Pancreas (tissue), 10 donors: ENCODE measurements at regions not wholly inside any gene's neighbourhood (a gene's known extent, or its start where the extent isn't known, plus 50 kb on each side); places are given as distances from the start of the nearest gene placed in this dataset.

Experiments used
- ATAC-seq, 4 donors: fragments of 200-7000 bp; cut with Tn5 transposase; one replicate each; pipeline versions ENCODE4 v1.8.0 to v1.9.1; 2020; ENCODE audit warnings: mild to moderate bottlenecking in 4 of 4, moderate library complexity in 4 of 4
- DNase-seq, 6 donors: peaks; one replicate each; pipeline ENCODE4 v3.0.0-alpha.2; 2020
- FAIRE-seq: peaks from 2 replicates; lab custom pipeline; 2012; peaks lifted over from hg19 to GRCh38; lab: Jason Lieb, UNC
- H3K27ac ChIP-seq, 4 donors: fragments of 200-600 bp; sonication (generic); 1 replicate in 3 of 4; 2 replicates in 1 of 4; pipeline versions ENCODE4 v1.5.0 to v1.8.0; 2020
- H3K27me3 ChIP-seq, 4 donors: fragments of 200-600 bp; one replicate each; pipeline ENCODE4 v1.8.0; 2021
- H3K36me3 ChIP-seq, 3 donors: fragments of 200-600 bp; sonication (generic) in 1 of 3; one replicate each; pipeline versions ENCODE4 v1.5.0 to v1.8.0; 2020 to 2021
- H3K4me1 ChIP-seq, 3 donors: fragments of 200-600 bp; one replicate each; pipeline ENCODE4 v1.8.0; 2021
- H3K4me3 ChIP-seq, 4 donors: fragments of 200-600 bp; sonication (generic) in 2 of 4; one replicate each; pipeline versions ENCODE4 v1.5.0 to v1.8.0; 2020 to 2021
- H3K9me3 ChIP-seq, 4 donors: fragments of 200-600 bp; one replicate each; pipeline ENCODE4 v1.8.0; 2021
- WGBS, 2 donors: extraction: QIAGEN DNeasy Blood & Tissue Kit; methylation state at CpG; one replicate each; pipeline ENCODE4 v1.1.7; 2013; 5-methylcytosine and 5-hydroxymethylcytosine counted together
- intact Hi-C, 3 donors: fragments of 100-400 bp; cut with DNase I; formaldehyde crosslinking; loops; one replicate each; pipeline versions ENCODE4 v1.11.1 to v1.14.2; 2022
- TF ChIP-seq, protein P1 (sequence below), 4 donors: fragments of 200-600 bp; sonication (generic) in 3 of 4; IDR thresholded peaks; one replicate each; pipeline versions ENCODE4 v1.5.0 to v1.8.0; 2021; ENCODE audit warnings: antibody characterized with exemption in 4 of 4
- donor health status: healthy with polysubstance abuse.
- donor health status: DM: no; HTN: no; CAD: no; lungs with moderate emphysema.
- donor health status: DM: no; HTN: no; CAD: no.
- donor health status: control.
- donor health status: control.
- donor health status: Bipolar disorder and iron deficiency.
- donor health status: DM: yes; HTN: yes; CAD: no.
- donor health status: DM: no; HTN: no; CAD: no.
- donor health status: DM: no; HTN: no; CAD: no.
- donor health status: DM: yes; HTN: yes; CAD: no.

DNA sequence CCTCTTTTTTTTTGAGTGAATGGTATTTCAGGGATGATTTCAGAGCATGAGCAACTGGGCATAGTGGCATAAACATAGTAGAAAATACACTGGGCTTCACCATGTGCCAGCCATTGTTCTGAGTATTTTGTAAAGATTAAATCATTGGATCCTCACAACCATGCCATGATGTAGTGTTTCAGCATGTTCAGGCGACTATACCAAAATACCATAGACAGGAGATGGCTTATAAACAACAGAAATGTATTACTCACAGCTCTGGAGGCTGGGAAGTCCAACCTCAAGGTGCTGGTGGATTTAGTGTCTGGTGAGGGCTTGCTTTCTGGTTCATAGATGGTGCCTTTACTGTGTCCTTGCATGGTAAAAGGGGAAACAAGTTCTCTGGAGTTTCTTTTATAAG, 101.5 kb upstream of the KL start:
- 36 to 72% methylated on average over 1 of the region's 1 CpG for WGBS, 2 donors
- FAIRE-seq (no peak), DNase-seq (no peak), ATAC-seq (no peak)
- TF ChIP-seq, protein P1, sequence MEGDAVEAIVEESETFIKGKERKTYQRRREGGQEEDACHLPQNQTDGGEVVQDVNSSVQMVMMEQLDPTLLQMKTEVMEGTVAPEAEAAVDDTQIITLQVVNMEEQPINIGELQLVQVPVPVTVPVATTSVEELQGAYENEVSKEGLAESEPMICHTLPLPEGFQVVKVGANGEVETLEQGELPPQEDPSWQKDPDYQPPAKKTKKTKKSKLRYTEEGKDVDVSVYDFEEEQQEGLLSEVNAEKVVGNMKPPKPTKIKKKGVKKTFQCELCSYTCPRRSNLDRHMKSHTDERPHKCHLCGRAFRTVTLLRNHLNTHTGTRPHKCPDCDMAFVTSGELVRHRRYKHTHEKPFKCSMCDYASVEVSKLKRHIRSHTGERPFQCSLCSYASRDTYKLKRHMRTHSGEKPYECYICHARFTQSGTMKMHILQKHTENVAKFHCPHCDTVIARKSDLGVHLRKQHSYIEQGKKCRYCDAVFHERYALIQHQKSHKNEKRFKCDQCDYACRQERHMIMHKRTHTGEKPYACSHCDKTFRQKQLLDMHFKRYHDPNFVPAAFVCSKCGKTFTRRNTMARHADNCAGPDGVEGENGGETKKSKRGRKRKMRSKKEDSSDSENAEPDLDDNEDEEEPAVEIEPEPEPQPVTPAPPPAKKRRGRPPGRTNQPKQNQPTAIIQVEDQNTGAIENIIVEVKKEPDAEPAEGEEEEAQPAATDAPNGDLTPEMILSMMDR (IDR thresholded peaks at IDR 0.05), result no peak
- Histone ChIP-seq H3K4me1 (no peaks in the 10 kb centered on the region), H3K4me3 (no peak overlapping the region), H3K27me3 (no peaks in the 10 kb centered on the region), H3K36me3 (no peaks in the 10 kb centered on the region), H3K27ac (no peak overlapping the region), H3K9me3 (no peaks in the 10 kb centered on the region)
- intact Hi-C loops, result no loop called here

DNA sequence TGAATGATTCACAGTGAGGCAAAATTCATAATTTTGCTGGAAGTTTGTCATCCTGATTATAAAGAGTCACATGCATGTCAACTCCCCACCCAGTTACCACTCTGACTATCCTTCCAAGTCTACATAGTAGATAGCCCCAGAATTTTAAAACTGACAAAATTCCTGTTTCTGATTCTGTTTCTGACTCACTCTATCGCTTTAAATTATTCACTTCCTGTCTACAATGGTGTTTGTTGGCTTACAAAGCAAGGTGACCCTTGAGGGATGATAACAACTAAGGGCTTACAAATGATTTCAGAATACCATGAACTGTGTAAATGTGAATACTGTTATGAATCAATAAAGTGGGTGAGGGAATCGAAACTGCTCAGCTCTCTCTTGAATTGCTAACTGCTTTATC, 98.7 kb upstream of the KL start:
- WGBS, 2 donors, result 49 to 65% methylated on average over 2 of the region's 2 CpGs
- H3K36me3 ChIP-seq, result no peaks in the 10 kb centered on the region
- H3K9me3 ChIP-seq, result no peaks in the 10 kb centered on the region
- ATAC-seq (no peak), DNase-seq (no peak), FAIRE-seq (no peak)
- no peak overlapping the region for H3K4me3 ChIP-seq
- intact Hi-C loops, result no loop called here
- H3K4me1 ChIP-seq, result no peaks in the 10 kb centered on the region
- no peaks in the 10 kb centered on the region for H3K27me3 ChIP-seq
- TF ChIP-seq, protein P1 (IDR thresholded peaks at IDR 0.05), result no peak
- no peak overlapping the region for H3K27ac ChIP-seq

- Histone ChIP-seq H3K27me3 (no peaks in the 10 kb centered on the region), H3K4me1 (no peaks in the 10 kb centered on the region), H3K4me3 (no peak overlapping the region), H3K27ac (no peak overlapping the region), H3K36me3 (no peaks in the 10 kb centered on the region), H3K9me3 (no peaks in the 10 kb centered on the region)
- no peak for ATAC-seq
- TF ChIP-seq, protein P1 (IDR thresholded peaks at IDR 0.05), result no peak
- WGBS, 2 donors, result 90 to 100% methylated on average over 1 of the region's 1 CpG
- intact Hi-C loops, result no loop called here
- no peak for FAIRE-seq
- DNase-seq, result no peak
These were observed 92.5 kb upstream of the KL start for GRCh38 chr13:32923725-32924124.

DNA sequence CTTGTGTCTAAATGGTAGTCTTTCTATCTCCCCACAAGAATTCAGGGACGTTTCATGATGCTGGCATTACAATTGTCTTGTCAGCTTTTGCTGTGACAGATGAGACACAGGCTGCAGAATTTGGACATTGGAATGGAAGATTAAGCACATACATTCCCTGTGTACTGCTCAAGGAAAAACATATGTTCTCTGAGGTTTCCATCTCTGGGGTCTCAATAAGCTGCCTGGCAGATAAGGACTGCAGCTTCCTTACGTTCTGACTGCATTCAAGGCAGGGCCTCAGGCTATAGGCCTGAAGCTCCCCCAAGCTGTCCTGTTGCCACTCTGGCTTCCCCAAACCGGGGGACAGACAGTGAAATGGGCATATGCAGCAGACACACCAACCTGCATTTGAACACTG, 91.3 kb upstream of the KL start:
- ATAC-seq, result no peak
- Histone ChIP-seq H3K27ac (no peak overlapping the region), H3K4me3 (no peak overlapping the region), H3K4me1 (no peaks in the 10 kb centered on the region), H3K27me3 (no peaks in the 10 kb centered on the region), H3K9me3 (no peaks in the 10 kb centered on the region), H3K36me3 (no peaks in the 10 kb centered on the region)
- 46 to 54% methylated on average over 3 of the region's 3 CpGs for WGBS, 2 donors
- intact Hi-C loops, result no loop called here
- FAIRE-seq, result no peak
- TF ChIP-seq, protein P1 (IDR thresholded peaks at IDR 0.05), result no peak
- no peak for DNase-seq

DNA sequence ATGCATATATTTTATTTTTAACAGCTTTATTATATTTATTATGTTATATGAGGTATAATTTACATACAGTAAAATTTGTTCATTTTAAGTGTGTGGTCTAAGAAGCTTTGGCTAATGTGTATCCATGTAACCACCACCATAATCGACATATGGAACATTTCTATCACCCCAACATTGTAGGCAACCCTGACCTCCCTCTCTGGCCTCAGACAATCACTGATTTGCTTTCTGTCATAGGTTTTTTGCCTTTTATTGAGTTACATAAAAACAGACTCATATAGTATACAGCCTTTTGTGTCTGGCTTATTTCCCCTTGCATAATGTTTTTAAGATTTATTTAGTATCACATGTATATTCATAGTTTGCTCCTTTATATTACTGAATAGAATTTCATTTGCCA, 90.7 kb upstream of the KL start:
- no peak for DNase-seq
- no peak for FAIRE-seq
- ATAC-seq, result no peak
- H3K27me3 ChIP-seq, result no peaks in the 10 kb centered on the region
- no peaks in the 10 kb centered on the region for H3K4me1 ChIP-seq
- intact Hi-C loops, result no loop called here
- H3K4me3 ChIP-seq, result no peak overlapping the region
- H3K36me3 ChIP-seq, result no peaks in the 10 kb centered on the region
- 41 to 76% methylated on average over 1 of the region's 1 CpG for WGBS, 2 donors
- H3K27ac ChIP-seq, result no peak overlapping the region
- TF ChIP-seq, protein P1 (IDR thresholded peaks at IDR 0.05), result no peak
- no peaks in the 10 kb centered on the region for H3K9me3 ChIP-seq
